Gastrocnemius medialis (tissue), 4 donors: ENCODE measurements at regions not wholly inside any gene's neighbourhood (a gene's known extent, or its start where the extent isn't known, plus 50 kb on each side); places are given as distances from the start of the nearest gene placed in this dataset.

Experiments
- CTCF ChIP-seq, 5 experiments: fragments of 450-650 bp in 3 of 5; fragments of 200-600 bp in 2 of 5; sonication (generic) in 2 of 5; IDR thresholded peaks in 4 of 5; conservative IDR thresholded peaks in 1 of 5; 1 replicate in 4 of 5; 2 replicates in 1 of 5; pipeline ENCODE4 v1.5.1; 2016 to 2019; ENCODE audit warnings: antibody characterized with exemption in 5 of 5, mild to moderate bottlenecking in 3 of 5, moderate library complexity in 3 of 5
- POLR2A ChIP-seq, 2 donors: fragments of 450-650 bp; IDR thresholded peaks; one replicate each; pipeline ENCODE4 v1.6.1; 2017; ENCODE audit warnings: antibody characterized with exemption in 2 of 2, mild to moderate bottlenecking in 2 of 2, moderate library complexity in 2 of 2

DNA sequence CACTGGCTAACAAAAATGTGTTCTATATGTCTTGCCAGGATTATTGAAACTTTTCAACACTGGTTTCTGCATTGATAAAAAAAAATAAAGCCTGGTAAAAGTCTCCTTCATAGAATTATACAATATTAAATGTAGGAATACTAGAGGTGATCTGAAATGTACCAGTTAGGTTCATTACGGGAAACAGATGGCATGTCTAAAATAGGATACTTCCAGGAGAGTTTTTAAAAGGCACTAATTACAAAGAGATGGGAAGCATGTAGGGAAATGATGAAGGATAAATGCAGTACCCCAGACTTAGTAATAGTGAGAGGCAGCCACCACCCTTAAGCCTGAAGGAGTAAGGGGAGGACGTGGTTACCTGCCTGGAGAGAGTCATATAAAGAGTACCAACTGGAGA is 107.0 kb upstream of the NPSR1 start:
- TF ChIP-seq CTCF (IDR thresholded peaks at IDR 0.05 in 4 of 5, conservative IDR thresholded peaks at IDR 0.05 in 1 of 5), result no peak
- TF ChIP-seq POLR2A (IDR thresholded peaks at IDR 0.05), result no peak
